CD4-positive, alpha-beta T cell treated with Interleukin-4 for 4 hours (primary cell): ENCODE measurements at regions not wholly inside any gene's neighbourhood (a gene's known extent, or its start where the extent isn't known, plus 50 kb on each side); places are given as distances from the start of the nearest gene placed in this dataset.

ENCODE experiments used
- DNase-seq: peaks from one replicate; pipeline ENCODE4 v3.0.0-alpha.2; 2020

DNA sequence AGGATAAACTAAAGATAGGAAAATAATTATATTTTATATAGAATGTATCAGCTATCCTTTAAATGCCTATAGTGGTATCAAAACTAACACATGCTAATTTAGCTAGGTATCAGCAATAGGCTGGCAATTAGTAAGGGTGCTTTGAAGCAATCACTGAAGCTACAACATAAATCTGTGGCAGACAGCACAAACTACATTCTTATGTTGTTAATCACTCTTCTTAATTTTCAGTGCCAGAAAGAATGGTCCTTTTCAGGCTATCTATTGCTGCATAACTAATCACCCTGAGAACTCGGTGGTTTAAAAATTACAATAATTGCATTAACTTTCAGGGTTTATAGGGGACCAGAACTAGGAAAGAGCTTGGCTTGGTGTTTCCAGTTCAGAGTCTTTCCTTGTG, 963.1 kb downstream of the EFNB2 start:
- no peak for DNase-seq

DNA sequence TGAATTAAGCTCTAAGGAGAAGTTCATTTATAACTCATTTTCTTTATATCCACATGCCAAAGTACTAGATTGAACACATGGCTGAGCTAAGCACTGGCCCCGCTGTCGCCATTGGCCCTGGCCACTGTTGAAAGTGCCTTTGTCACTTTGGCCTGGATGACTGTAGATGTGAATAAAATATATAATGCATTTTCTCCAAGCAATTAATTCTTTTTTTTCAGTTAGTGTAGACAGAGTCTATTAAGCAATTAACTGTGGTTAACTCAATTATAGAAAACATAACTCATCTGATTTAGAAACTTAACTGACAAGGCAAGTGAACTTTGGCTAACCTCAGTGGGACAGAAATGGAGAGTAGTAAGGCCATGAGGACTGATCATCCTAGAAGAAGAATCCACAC, 965.6 kb downstream of the EFNB2 start:
- no peak for DNase-seq

DNA sequence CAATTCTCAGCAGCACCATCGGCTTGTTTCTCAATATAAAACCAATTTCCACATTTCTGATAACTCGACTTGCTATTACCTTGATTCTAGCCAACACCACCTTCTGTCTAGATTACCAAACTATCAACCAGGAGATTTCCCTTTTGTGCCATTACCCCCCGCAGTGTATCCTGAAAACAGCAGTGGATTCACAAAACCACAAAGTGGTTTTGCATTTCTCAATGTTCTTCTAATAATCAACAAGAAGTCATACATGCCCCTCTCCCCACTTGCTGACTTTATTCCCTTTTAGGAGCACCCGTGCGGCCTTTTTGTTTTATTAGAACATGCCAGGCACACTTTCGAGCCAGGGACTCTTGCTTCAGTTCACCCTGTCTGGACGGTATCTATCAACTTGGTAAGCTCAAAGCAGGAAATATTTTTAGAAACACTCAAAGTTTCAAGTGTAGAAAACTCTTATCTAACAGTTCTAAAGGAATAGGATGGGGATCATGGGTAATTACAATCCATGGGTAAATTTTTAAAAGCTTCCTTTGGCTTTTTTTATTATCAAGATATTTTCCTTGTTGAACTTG, 967.4 kb downstream of the EFNB2 start:
- no peak for DNase-seq

DNA sequence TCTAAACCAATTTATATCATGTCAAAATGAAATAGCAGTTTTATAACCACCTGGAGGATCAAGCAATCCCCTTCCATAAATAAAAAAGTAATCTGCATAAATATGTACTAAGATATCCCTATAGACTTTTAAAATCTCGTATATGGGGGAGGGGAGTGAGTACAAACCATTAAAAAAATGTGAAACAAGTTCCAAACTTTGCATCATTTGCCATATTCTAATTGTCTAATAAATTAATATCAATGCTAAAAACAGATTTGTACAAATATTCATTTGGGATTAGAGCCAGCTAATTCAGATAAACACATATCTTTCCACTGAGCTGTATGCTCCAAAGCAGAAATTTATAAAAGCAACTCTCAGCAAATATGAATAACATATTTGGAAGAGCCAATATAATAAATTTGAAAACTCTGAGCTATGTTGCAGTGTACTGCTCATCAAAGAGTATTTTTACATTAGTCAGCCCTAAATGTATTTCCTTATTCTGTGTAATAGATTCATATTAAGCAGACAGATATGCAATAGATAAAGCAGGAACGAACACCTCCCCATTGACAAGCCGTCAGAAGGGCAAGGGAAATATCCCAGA, 970.2 kb downstream of the EFNB2 start:
- DNase-seq = no peak

DNA sequence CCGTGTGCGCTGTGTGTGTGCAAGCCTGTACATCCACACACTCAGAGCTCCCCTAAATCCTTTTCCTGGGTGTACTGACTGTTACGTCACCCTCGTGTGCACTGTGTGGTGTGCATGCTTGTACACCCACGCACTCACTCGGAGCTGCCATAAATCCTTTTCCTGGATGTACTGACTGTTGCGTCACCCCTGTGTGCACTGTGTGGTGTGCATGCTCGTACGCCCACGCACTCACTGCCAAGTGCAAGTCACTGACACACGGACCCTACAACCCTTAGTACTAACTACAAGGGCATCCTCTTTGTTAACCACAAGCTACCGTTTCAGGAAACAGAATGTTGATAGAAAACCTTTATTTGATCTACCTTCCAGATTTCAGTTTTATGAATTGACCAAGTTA, 983.4 kb downstream of the EFNB2 start:
- DNase-seq = no peak

DNA sequence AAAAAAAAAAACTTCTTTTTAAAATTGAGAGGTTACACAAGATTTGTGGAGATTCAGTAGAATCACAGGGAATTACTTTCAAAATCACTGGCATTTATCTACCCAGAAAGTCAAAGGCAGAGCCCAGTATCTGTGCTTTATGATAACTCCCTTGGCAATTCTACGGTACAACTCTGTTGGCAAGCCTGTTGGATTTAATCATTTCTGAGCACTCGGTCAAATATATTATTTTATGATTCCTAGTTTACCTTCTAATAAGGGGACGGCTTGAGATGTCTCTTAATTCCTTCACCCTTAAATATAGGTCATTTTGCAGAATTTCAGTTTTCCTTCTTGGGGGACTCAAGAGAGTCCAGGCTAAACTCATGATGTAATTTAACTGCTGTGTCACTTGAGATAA, 987.6 kb downstream of the EFNB2 start:
- DNase-seq = no peak

DNA sequence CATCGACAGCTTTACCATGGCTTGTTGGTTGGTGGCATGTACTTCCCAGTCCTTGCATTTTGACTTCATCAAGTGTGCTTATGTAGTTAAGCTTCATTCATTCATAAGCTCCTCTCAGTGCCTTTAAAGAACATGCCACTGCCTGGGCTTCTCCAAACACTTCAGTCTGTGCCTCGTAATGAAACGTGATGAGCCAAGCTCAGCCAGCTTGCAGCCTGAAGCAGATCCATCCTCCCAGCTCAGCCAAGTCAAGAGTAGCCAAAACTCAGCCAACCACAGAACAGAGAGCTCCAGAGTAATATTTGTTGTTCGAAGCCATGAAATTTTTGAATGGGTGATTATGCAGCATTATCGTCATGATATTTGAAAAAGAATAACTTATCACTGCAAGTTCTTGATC, 989.7 kb downstream of the EFNB2 start:
- DNase-seq = no peak

DNA sequence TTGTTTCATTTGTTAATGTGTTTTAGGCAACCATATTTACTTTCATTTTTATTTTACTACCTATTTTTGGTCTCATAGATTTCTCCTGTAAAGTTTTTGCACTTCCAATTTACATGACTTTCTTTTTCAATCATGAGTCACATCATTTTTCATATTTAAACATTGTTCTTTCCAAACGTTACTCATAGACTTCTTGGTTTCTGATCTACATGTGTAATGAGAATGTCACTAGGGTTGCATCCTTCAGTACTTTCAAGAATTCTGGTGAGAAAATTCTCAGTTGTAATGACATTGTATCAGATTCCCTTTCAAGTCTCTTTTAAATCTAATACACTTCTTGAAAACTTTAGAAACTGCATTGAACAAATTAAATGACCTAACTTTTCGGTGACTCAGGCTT, 991.7 kb downstream of the EFNB2 start:
- DNase-seq = no peak

DNA sequence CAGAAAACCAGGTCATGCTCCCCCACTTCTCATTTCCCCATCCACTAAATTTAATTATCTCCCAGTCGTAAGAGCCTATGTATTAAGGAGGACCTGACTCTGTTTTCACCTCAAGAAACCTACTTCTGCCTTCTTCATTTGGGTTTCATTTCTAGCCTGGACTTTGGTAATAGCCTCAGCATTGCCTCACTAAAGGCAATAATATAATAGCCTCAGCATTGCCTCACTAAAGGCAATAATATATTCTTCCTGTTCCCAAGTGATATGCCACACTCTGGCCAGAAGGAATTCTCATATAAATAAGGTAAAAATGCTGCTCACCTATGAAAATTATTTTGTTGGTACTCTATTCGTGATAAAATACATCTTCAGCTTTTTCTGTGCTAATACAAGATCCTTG, 993.9 kb downstream of the EFNB2 start:
- no peak for DNase-seq

DNA sequence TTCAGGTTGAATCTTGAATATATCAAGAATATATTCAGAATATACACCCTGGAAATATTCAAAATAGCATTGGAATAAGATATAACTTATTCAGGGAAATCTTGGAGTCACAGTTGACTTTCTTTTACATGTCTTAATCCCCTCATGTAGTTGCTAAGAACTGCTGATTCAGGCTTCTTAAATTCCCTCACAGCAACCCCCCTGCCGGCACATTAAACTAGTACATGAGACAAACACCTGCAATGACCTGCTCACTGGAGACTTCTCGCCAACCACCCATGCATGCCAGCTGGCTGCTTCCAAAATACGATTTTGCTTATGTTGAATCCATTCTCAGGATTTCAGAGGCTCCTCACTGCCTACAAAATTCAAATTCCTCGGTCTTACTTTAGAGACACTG, 997.1 kb downstream of the EFNB2 start:
- DNase-seq = no peak

DNA sequence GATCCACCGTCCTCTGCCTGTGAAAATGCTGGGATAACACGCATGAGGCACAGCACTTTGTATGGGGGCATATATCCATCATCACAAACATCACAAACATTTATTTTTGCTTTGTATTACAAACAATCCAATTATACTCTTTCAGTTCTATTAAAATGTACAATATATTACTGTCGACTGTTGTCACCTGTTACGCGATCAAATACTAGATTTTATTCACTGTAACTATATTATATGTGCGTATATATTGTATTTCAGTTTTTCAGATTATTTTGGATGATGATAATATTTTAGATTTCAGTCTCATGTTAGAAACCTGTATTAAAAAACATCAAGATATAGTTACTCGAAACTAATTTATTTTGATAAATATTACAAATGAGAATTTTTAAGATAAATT, 998.3 kb downstream of the EFNB2 start:
- no peak for DNase-seq

DNA sequence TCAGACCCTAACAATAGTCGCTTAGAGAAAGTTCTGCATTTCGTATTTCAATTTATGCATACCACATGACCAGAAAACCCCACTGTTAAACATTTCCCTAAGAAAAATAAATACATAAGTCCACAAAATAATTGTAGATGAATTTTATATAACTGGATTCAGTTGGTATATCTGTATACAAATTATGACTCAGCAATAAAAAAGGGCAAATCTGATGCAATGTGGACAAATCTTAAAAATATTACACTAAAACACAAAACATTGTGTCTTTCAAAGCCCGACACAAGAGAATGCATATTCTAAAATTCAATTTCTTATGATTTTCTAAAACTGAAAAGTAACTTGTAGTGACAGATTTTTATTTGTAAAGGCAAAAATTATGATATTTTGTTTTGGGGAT, 1005.0 kb downstream of the EFNB2 start:
- no peak for DNase-seq

DNA sequence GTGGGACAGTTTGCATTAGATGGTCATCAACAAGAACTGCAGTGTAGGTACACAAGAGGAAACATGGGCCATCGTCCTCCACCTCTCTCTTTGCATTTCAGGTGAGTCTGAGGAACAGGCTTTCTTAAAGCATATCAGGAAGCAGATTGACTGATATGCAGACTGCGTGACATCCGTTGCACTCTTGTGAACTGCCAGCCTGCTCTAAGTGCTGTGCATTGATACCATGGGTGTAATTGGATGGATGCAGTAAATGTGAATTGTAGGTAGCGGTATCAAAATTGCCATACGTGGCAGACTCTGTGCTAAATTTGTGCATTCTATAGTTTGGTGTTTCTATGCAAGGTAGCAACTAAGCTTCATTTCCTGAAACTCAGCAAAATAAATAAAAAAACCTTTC, 1008.3 kb downstream of the EFNB2 start:
- DNase-seq = no peak

DNA sequence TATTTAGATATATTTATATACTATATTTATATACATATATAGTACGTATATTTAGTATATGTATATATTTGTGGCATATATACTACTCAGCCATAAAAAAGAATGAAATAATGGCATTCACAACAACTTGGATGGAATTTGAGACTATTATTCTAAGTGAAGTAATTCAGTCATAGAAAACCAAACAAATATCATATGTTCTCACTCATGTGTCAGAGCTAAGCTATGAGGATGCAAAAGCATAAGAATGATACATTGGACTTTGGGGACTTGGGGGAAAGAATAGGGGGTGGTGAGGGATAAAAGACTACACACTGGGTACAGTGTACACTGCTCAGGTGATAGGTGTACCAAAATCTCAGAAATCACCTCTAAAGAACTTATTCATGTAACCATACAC, 1015.7 kb downstream of the EFNB2 start:
- DNase-seq = no peak

DNA sequence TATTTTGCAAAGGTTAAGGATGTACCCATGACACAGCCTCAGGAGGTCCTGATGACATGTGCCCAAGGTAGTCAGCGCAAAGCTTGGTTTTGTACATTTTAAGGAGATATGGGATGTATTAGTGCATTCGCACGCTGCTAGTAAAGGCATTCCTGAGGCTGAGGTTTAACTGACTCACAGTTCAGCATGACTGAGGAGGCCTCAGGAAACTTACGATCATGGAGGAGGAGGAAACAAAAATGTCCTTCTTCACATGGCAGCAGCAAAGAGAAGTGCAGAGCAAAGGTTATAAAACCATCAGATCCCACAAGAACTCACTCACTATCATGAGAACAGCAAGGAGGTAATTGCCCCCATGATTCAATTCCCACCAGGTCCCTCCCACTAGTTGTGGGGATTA, 1017.4 kb downstream of the EFNB2 start:
- no peak for DNase-seq

DNA sequence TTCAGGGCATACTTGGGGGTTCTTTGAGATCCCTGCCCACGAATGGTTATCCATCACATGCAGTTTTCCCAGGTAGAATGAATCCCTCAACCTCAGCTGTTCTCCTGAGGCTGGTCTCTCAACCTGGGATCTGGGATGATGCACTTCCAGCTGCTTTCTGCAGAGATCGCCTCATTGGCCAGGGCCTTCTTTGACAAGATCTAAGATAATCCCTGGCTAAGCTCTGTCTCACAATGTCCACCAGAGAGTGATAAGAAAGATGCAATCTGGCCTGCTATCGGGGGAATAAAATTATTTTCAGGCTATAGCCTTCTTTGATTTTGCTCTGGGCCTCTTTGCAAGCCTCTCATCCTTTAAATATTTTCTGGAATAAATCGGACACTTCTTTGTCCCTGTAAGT, 1021.1 kb downstream of the EFNB2 start:
- no peak for DNase-seq

DNA sequence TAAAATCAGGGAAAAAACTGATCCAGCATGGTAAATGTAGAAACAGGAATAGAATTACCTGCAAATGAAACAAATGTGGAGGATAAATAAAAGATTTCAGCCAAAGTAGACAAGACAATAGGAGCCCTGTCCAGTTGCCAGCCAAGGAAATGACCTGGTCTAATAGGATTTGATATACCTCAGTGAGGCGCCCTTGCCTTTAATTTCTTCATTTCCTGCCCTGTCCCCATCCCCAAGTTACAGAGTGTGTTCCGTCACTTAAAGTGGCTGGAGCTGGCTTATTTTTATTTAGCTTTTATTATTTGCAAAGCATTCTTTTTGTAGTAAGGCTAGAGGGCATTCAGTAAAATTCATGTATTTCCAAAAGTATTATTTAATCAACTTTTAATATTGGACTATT, 1022.0 kb downstream of the EFNB2 start:
- DNase-seq = no peak

DNA sequence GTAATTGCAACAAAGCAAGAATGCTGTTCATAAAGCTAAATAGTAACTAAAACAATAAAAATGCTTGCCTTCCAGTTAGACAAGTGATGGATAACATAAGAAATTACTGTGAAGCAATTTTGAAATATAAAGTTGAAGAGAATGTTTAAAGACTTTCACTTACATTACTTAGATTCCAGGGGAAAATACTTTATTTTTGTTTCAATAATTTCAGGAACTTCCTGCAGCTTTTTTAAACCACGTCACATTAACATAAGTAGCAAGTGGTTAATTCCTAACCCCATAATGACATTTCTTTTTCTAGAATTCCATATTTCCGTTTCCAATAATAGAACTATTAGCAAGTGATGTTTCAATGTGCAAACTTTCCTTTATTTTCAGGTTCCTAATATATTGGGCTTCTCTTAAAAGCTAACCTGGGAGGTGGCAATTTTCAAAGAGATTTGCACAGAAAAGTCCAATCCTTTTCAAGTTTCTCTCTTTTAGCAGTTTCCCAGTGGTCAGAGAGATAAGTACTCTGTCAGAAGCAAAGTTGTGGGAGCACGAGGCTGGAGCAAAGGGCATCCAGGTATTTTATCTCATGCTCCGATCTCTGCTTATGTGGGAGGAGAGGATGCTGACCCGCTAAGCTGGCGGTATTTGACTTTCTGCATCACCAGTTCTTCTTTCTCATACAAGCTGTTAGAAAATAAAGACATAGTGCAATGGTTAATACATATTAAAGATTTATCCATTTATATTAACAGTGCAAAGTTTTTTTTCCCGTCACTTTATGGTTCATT, 1025.3 kb downstream of the EFNB2 start:
- no peak for DNase-seq

DNA sequence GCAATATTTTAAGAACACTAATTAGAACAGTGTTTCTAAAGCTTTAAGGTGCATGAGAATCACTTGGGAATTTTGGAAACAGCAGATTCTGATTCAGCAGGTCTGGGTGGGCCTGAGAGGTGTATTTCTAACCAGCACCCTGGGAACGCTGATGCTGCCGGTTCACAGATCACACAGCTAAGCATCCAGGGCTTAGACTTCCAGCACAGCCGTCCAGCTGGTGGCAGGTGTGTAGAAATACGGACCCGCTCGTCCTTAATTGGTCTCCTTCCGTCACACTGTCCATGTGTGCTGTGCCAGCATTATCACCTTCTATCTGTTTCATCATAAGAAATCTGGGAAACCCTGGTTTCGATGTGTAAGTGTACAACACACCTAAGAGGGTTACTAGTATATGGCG, 1029.0 kb downstream of the EFNB2 start:
- no peak for DNase-seq

DNA sequence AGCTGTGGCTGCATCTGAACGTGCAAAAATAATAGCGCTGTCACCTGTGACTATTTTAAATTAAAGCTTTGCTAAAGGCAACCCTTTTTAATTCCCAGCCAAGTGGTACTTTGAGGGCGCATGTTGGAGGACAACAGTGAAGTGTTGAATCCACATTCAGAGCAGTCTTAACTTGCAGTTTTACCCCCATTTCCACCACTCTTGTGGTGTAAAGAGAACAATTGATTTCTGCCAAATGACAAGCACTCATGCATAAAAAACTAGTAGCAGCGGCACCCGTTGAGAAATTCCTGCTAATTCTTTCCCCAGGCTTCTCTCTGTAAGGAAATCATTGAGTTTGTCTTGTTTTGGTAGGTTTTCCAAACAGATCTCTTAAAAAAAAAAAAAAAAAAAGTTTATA, 1033.3 kb downstream of the EFNB2 start:
- DNase-seq = no peak

DNA sequence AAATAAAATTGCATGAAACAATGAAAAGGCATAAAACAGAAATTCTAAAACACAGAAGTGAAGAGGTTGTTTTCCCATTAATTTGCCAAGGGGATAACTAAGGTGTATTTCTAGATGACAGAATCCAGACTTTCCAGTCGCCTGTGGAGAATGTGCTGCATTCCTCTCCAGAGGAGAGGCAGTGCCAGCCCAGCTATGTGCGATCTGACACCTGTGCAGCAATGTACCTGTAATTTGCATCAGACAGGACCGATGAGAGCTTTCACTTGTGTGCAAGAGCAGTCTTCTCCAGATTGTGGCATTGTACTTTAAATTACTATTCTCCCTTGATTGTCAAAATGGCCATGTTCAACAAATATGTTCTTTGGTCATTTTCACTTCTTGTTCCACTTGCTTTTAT, 1037.9 kb downstream of the EFNB2 start:
- DNase-seq = no peak

DNA sequence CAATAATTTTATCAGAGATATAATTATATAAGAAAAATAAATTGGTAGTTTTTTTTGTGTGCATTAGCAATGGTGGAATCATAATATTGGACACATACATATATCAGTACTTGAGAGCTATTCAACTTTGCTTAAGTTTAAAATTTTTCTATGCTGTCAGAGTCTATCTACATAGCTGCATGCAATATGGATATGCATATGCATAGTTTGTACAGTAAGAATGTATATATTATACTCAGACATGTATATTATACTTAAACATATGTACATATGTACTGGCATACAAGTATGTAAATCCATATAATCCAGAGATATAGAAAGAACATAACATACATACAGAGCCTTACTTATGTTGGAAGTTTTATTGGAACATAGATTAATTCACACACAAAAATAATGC, 1043.2 kb downstream of the EFNB2 start:
- no peak for DNase-seq

DNA sequence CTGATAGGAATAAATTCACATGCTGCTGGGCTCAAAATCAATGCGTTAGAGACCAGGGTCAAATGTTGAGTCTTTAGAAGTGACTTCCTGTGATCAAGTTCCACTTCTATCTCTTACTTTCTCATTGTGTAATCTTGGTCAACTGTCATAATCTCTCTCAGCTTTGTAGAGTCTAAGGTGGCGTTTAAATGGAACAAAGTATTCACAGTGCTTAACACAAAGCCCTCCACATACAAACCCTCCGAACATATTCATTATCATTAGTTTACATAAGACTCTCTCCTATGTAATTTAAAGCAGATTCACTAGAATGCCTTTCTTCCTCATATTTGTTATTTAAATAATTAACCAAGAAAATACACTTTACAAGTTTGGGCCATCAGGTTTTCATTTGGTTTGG, 1044.1 kb downstream of the EFNB2 start:
- DNase-seq = no peak

DNA sequence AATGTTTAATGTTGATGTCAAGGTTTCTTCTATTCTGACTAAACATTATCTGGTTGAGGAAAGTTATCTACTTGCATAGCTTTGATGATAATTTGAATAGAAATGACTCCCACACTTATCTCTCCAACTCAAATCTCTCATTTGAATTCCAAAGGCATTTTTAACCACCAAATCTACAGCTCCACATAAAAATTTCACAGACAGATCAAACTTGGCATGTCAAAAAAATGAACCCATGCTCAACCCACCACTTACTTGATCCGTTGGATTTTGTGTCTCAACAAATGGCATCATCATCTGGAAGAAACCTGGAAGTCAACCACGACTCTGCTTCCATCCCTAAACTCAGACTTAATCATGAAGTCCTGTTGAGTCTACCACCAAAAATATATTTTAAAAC, 1050.4 kb downstream of the EFNB2 start:
- DNase-seq = no peak
